Astrocyte (in vitro differentiated cells and primary cell): ENCODE measurements at regions not wholly inside any gene's neighbourhood (a gene's known extent, or its start where the extent isn't known, plus 50 kb on each side); places are given as distances from the start of the nearest gene placed in this dataset.

Experiments used
- DNase-seq: peaks from one replicate; pipeline ENCODE4 v3.0.0-alpha.2; 2010; ENCODE audit warnings: low read depth
- FAIRE-seq: peaks from 2 replicates; lab custom pipeline; 2011; peaks lifted over from hg19 to GRCh38; lab: Jason Lieb, UNC
- H2AFZ ChIP-seq: 2 replicates; pipeline ENCODE4 v1.6.0; 2012; ENCODE audit warnings: low read depth, low read length, inconsistent platforms
- H3K27ac ChIP-seq: 2 replicates; pipeline ENCODE4 v1.5.1; 2011; ENCODE audit warnings: low read depth, low read length, inconsistent platforms
- H3K27me3 ChIP-seq: 2 replicates; pipeline ENCODE4 v1.6.0; 2011; ENCODE audit warnings: low read length, inconsistent platforms; ENCODE audit not compliant: insufficient read depth
- H3K36me3 ChIP-seq: 2 replicates; pipeline ENCODE4 v1.5.1; 2011; ENCODE audit warnings: low read length, inconsistent platforms; ENCODE audit not compliant: insufficient read depth
- H3K4me1 ChIP-seq: 2 replicates; pipeline ENCODE4 v1.5.1; 2011; ENCODE audit warnings: low read length, inconsistent platforms; ENCODE audit not compliant: insufficient read depth
- H3K4me2 ChIP-seq: 2 replicates; pipeline ENCODE4 v1.6.0; 2012; ENCODE audit warnings: low read length, inconsistent platforms
- H3K4me3 ChIP-seq: 2 replicates; pipeline ENCODE4 v1.5.1; 2011; ENCODE audit warnings: low read depth, mild to moderate bottlenecking, low read length, inconsistent platforms; ENCODE audit not compliant: insufficient read depth
- H3K79me2 ChIP-seq: 2 replicates; pipeline ENCODE4 v1.6.0; 2012; ENCODE audit warnings: mild to moderate bottlenecking, low read length, inconsistent platforms; ENCODE audit not compliant: insufficient read depth
- H3K9ac ChIP-seq: 2 replicates; pipeline ENCODE4 v1.6.0; 2012; ENCODE audit warnings: mild to moderate bottlenecking, low read length, inconsistent platforms
- H3K9me3 ChIP-seq: 2 replicates; pipeline ENCODE4 v1.5.1; 2012; ENCODE audit warnings: low read depth, mild to moderate bottlenecking, low read length, inconsistent platforms; ENCODE audit not compliant: insufficient read depth
- H4K20me1 ChIP-seq: 2 replicates; pipeline ENCODE4 v1.6.0; 2012; ENCODE audit warnings: low read length, inconsistent platforms; ENCODE audit not compliant: insufficient read depth
- H3K27ac Mint-ChIP-seq: one replicate; pipeline ENCODE4 v1.8.0; 2021; ENCODE audit warnings: mild to moderate bottlenecking, mixed read lengths; ENCODE audit not compliant: unreplicated experiment
- H3K27me3 Mint-ChIP-seq: one replicate; pipeline ENCODE4 v1.8.0; 2021; ENCODE audit warnings: low read depth, mixed read lengths; ENCODE audit not compliant: unreplicated experiment
- H3K36me3 Mint-ChIP-seq: one replicate; pipeline ENCODE4 v1.8.0; 2021; ENCODE audit warnings: low read depth, mixed read lengths; ENCODE audit not compliant: unreplicated experiment
- H3K4me1 Mint-ChIP-seq: one replicate; pipeline ENCODE4 v1.8.0; 2021; ENCODE audit warnings: low read depth, mixed read lengths; ENCODE audit not compliant: unreplicated experiment
- H3K4me3 Mint-ChIP-seq: one replicate; pipeline ENCODE4 v1.8.0; 2021; ENCODE audit warnings: mild to moderate bottlenecking, moderate library complexity, mixed read lengths; ENCODE audit not compliant: unreplicated experiment
- H3K9me3 Mint-ChIP-seq: one replicate; pipeline ENCODE4 v1.8.0; 2021; ENCODE audit warnings: mild to moderate bottlenecking, mixed read lengths; ENCODE audit not compliant: unreplicated experiment
- EZH2 ChIP-seq: IDR thresholded peaks from 2 replicates; pipeline ENCODE4 v1.6.1; 2012; ENCODE audit warnings: mild to moderate bottlenecking, low read length, inconsistent platforms; ENCODE audit not compliant: insufficient read depth
- TF ChIP-seq, protein P1 (sequence below): IDR thresholded peaks from 2 replicates; pipeline ENCODE4 v1.5.1; 2011; ENCODE audit warnings: low read depth, mild to moderate bottlenecking, inconsistent platforms, low read length, moderate library complexity; ENCODE audit not compliant: insufficient read depth

DNA sequence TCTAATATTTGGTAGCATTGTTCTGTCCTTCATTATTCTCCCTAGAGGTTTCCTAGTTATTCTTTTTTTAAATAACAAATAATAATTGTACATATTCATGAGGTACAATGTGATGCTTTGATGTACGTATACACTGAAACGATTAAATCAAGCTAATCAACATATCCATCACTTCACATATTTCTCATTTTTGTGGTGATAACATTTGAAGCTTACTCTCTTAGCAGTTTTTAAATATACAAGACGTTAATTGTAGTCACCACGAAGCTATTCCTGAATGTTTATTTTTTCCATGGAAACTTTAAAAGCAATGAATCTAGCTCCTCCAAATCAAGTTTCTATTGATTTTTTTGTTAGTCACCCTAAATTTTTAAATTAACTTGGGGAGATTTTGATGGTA lies 81.1 kb upstream of the PRNP start:
- DNase-seq (peak; percentile 33), FAIRE-seq (no peak)
- Mint-ChIP-seq H3K4me1 (peaks cover 2% of the 10 kb centered on the region), H3K9me3 (no peaks in the 10 kb centered on the region), H3K27ac (no peak overlapping the region), H3K4me3 (no peak overlapping the region), H3K27me3 (peaks cover 26% of the 10 kb centered on the region), H3K36me3 (no peaks in the 10 kb centered on the region)
- no peak overlapping the region for H3K4me3 ChIP-seq
- peaks cover 6% of the 10 kb centered on the region for H3K4me1 ChIP-seq
- H3K79me2 ChIP-seq, result no peaks in the 10 kb centered on the region
- no peak overlapping the region for H3K9ac ChIP-seq
- no peaks in the 10 kb centered on the region for H4K20me1 ChIP-seq
- H3K4me2 ChIP-seq, result no peak overlapping the region
- no peaks in the 10 kb centered on the region for H3K9me3 ChIP-seq
- H2AFZ ChIP-seq, result no peak overlapping the region
- no peak for TF ChIP-seq EZH2
- TF ChIP-seq, protein P1, sequence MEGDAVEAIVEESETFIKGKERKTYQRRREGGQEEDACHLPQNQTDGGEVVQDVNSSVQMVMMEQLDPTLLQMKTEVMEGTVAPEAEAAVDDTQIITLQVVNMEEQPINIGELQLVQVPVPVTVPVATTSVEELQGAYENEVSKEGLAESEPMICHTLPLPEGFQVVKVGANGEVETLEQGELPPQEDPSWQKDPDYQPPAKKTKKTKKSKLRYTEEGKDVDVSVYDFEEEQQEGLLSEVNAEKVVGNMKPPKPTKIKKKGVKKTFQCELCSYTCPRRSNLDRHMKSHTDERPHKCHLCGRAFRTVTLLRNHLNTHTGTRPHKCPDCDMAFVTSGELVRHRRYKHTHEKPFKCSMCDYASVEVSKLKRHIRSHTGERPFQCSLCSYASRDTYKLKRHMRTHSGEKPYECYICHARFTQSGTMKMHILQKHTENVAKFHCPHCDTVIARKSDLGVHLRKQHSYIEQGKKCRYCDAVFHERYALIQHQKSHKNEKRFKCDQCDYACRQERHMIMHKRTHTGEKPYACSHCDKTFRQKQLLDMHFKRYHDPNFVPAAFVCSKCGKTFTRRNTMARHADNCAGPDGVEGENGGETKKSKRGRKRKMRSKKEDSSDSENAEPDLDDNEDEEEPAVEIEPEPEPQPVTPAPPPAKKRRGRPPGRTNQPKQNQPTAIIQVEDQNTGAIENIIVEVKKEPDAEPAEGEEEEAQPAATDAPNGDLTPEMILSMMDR, result no peak
- no peaks in the 10 kb centered on the region for H3K36me3 ChIP-seq
- H3K27me3 ChIP-seq, result no peaks in the 10 kb centered on the region
- no peak overlapping the region for H3K27ac ChIP-seq

GRCh38 chr20:4604580-4604979 lies 81.7 kb upstream of the PRNP start:
- Mint-ChIP-seq H3K27me3 (peaks cover 25% of the 10 kb centered on the region), H3K4me3 (no peak overlapping the region), H3K27ac (no peak overlapping the region), H3K9me3 (no peaks in the 10 kb centered on the region), H3K36me3 (no peaks in the 10 kb centered on the region), H3K4me1 (peaks cover 2% of the 10 kb centered on the region)
- H3K9ac ChIP-seq, result no peak overlapping the region
- H4K20me1 ChIP-seq, result no peaks in the 10 kb centered on the region
- H3K4me1 ChIP-seq, result peaks cover 6% of the 10 kb centered on the region
- no peaks in the 10 kb centered on the region for H3K27me3 ChIP-seq
- no peak overlapping the region for H2AFZ ChIP-seq
- FAIRE-seq, result peak; percentile 47
- TF ChIP-seq, protein P1, result no peak
- no peak for TF ChIP-seq EZH2
- H3K4me3 ChIP-seq, result no peak overlapping the region
- no peaks in the 10 kb centered on the region for H3K9me3 ChIP-seq
- H3K27ac ChIP-seq, result no peak overlapping the region
- no peaks in the 10 kb centered on the region for H3K36me3 ChIP-seq
- no peak overlapping the region for H3K4me2 ChIP-seq
- no peak for DNase-seq
- no peaks in the 10 kb centered on the region for H3K79me2 ChIP-seq

GRCh38 chr20:4603724-4604123 lies 82.5 kb upstream of the PRNP start:
- Histone ChIP-seq H2AFZ (no peak overlapping the region), H3K4me3 (no peak overlapping the region), H4K20me1 (no peaks in the 10 kb centered on the region), H3K36me3 (no peaks in the 10 kb centered on the region), H3K27ac (no peak overlapping the region), H3K4me2 (no peak overlapping the region), H3K27me3 (no peaks in the 10 kb centered on the region), H3K79me2 (no peaks in the 10 kb centered on the region), H3K9me3 (no peaks in the 10 kb centered on the region), H3K9ac (no peak overlapping the region), H3K4me1 (peaks cover 6% of the 10 kb centered on the region)
- H3K4me1 Mint-ChIP-seq, result peaks cover 2% of the 10 kb centered on the region
- no peaks in the 10 kb centered on the region for H3K9me3 Mint-ChIP-seq
- H3K27ac Mint-ChIP-seq, result no peak overlapping the region
- TF ChIP-seq, protein P1, result no peak
- TF ChIP-seq EZH2, result no peak
- no peak overlapping the region for H3K4me3 Mint-ChIP-seq
- FAIRE-seq (no peak), DNase-seq (no peak)
- no peaks in the 10 kb centered on the region for H3K36me3 Mint-ChIP-seq
- peaks cover 26% of the 10 kb centered on the region for H3K27me3 Mint-ChIP-seq
